HG02623 (cell line): ENCODE measurements at regions not wholly inside any gene's neighbourhood (a gene's known extent, or its start where the extent isn't known, plus 50 kb on each side); places are given as distances from the start of the nearest gene placed in this dataset.

Source experiments
- ATAC-seq: cut with Tn5 transposase; IDR thresholded peaks from one replicate; pipeline ENCODE4 v1.9.1; 2021; ENCODE audit warnings: moderate library complexity; ENCODE audit not compliant: unreplicated experiment

DNA sequence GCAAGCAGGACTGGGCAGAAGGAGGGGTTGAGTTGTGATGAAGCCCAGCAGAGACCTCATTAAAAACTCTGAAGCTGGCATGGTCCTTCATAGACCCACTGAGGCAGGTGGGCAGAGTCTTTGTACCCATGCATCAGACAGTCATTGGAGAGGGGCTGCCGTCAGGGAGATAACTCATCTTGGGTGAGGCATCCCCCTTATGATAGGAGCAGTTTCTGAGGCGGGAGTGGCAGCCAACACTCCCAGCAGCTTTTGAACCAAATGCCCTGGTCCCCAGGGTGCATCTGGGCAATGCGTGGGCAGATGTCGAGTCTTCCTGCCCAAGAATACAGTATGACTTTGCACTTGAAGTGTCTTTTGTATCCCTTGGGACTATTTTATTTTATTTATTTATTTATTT lies 68.1 kb downstream of the HTR5A start:
- ATAC-seq: no peak

DNA sequence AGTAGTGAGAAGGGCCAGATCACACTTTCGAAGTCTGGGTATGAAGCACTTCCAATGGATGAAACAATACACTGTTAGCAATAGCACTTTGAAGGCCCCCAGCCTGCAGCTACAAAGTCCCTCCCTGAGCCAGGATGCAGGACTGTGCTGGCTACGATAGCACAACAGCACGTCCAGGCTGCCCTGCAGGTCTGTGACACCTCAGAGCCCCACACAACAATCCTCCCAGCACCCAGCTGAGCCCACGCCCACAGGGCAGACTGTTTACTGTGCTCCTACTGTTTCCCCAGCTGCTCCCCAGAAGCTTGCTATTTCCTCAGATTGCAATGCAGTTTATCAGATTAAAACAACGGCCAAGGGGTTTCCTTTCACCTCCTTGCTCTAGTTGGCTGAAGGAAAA lies 71.4 kb downstream of the HTR5A start:
- no peak for ATAC-seq

DNA sequence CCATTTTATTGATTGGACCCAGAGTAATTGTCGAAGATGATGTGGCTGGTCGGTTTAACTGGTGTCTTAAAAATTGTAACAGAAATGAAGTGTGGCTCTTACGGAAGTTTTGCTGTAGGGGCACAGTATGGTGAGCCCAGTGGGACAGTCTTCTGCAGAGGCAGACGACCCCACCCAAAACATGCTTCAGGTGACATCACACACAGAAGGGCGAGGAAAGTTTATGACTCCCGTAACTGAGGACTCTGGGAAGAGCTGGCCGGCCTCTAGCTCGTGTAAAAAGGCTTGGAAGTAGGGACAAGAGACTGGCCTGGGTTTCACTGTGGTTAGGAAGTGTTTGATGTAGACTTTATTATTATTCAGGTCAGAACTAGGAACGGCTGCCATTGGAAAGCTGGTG lies 73.3 kb downstream of the HTR5A start:
- no peak for ATAC-seq

DNA sequence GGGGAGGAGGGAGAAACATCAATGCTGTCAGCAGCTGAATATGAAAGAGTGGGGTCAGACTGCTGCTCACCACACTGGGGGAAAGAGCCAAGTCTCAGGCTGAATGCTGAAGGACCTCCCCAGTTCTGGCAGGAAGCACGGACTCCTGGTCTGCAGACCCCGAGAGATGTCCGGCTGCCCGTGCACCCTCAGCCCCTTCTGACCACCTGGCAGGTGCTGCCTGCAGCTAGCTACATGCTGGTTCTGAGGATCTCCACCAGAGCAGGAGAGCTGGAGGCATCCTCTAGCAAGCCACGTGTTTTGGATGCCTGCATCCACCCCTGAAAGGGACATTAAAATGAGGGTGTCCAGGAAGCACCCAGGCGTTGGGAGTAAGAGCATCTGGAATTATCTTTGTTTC lies 74.2 kb downstream of the HTR5A start:
- ATAC-seq: no peak

DNA sequence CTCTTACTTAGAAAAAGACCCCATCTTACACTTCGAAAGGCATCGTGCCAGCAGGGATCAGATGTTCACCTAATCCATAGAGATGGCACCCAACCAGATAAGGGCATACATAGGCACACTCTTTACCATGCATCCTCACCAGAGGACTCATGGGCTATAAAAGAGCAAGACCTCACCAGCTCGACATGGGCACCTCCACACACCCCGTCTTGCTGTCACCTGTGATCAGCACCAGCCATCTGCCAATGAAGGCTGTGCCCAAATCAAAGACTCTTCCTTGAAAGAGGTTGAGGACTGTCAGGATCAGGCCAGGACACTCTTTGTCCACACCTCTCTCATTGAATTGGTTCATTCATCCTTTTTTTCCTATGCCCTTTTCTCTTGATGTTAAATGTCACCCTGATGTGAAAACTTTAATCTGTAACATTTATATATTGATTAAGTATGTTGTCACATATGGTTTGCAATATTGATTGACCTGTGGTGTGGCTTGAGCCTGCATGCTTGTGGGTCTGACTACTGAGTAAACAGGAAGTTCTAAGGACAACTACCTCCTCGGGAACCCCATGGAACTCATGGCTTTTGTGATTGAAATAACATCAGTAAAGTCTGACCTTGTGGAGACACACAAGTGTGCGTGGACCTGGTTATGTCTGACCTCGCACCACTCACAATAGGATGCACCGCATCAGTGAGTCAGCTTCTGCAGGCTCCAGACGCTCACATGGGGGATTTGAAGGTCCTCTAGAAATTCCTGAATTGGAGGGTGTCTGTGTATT lies 75.5 kb downstream of the HTR5A start:
- no peak for ATAC-seq

DNA sequence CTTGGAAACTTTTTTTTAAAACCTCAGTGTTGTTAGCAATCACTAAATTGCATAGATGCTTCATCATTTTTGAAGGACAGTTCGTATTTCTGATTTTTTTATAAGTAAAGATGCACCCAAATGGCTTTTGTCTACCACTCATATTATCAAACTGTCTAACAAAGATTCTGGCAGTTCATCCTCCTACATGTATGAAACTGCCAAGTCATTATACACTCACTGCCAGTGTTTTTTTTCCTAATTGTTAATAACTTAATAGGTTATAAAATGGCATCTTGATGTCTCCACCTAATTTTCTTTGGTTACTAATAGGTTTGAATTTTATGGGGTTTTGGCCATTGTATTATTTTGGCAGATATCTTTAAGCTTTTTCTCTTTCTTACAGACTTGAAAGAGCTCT lies 77.0 kb downstream of the HTR5A start:
- no peak for ATAC-seq

DNA sequence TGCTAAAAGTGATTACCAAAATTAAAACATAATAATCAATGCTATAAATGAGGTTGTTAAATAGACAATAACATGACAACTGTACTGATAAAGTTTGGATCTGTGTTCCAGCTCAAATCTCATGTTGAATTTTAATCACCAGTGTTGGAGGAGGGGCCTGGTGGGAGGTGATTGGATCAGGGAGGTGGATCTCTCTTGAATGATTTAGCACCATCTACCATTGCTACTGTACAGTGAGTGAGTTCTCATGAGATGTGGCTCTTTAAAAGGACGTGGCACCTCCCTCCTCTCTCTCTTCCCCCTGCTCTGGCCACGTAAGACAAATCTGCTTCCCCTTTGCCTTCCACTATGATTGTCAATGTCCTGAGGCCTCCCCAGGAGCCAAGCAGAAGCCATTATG lies 77.5 kb downstream of the HTR5A start:
- ATAC-seq: no peak

DNA sequence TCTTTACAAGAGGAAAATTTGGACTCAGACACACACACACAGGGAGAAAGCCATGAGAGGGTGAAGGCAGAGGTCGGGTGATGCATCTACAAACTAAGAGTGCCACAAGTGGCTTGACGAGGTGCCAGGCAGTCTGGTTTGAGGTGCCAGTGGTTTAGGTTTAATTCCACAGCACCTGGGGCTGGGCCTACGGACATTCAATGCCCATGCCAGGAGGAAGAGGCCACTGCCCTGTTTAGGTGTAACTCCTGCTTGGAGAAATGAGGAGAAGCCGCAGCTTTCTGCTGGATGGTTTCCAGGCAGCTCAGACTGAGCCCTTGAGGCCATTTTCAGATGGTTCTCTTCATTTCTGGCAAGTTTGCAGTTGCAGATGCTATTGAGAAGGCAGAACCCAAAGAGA lies 83.6 kb downstream of the HTR5A start:
- ATAC-seq: no peak

DNA sequence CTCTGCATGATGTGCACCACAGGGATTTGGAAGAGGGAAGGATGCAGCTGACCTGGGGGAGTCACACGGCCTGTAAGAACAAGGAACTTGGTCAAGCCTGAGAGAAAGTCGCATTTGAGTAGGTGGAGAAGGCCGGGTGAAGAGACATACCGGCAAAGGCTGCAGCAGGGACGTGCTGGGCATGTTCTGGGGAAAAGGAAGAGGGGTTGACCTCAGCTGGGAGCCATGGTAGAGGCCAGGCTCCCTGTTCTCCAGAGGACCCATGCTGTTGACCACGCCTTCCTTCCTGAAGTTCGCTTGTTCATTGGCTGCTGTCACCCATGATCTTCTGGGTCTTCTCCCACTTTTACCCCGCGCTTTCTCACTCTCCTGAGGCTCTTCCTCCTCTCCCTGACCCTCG lies 84.5 kb downstream of the HTR5A start:
- ATAC-seq: no peak

DNA sequence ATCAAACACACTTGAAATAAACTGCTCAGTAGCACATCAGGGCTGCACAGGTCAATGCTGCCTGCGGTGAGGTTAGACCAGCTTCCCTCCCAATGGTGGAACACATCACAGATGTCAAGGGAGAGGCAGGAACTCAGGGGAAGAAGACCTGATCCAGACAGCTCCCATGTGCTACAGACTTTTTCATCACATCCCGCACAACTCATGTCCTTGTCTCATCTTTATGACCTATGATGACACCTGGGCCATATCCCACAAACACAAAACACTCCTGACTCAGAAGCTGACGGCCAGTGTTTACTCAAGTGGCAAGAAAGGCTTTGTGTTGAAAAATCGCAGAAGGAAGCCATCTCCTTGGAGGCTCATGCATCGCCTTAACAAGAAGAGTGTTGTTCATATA lies 91.6 kb downstream of the HTR5A start:
- ATAC-seq: no peak

DNA sequence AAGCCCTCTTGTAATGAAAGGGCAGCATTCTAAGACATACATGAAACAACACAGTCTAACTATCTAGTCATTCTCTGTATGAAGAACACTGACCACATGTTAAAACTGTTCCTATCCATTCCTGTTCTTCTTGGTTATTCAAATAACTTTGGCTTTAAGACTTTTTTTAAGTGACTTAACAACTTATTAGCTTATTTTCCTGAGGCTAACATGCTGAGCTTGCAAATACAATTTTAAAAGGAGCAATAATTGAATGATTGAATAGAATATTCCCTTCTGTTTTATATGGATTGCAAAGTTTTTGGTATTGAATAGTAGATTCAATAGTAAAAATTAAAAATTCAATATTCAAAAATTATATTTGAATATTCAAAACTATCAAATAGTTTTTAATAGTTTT lies 92.3 kb downstream of the HTR5A start:
- ATAC-seq: no peak

DNA sequence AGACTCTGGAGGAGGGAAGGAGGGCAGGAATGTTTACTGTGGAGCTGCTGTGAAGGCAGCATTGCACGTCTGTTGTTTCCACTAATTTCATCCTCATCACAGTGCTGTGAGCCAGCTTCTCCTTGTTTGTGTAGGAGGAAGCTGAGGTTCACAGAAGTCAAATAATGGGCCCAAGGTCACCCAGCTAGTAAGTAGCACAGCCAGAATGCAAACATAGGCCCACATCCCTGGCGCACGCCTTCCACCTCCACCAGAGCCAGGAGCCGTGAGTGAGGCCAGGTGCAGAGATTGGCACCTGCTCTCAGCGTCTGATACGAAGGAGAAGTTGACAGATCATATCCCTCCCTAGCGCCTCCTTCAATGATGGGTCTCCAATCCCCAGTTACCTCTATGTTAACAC lies 93.6 kb downstream of the HTR5A start:
- no peak for ATAC-seq

DNA sequence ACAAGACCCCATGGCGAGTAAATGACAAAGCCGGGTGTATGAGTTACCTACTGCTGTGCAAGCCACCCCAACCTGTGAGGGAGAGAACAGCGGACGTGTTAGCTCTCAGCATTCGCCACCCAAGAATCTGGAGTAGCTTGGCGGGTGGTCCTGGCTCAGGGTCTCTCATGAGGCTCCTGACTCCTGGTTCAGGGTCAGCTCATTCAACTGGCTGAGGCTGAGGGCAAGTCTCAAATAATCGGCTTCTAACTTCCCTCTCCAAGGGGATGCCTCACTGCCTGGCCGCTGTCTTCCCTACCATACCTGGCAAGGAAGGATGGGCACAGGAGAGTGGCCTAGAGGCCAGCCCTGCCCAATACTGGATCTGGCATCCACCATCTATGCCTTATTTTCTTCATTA lies 94.2 kb downstream of the HTR5A start:
- ATAC-seq: no peak

DNA sequence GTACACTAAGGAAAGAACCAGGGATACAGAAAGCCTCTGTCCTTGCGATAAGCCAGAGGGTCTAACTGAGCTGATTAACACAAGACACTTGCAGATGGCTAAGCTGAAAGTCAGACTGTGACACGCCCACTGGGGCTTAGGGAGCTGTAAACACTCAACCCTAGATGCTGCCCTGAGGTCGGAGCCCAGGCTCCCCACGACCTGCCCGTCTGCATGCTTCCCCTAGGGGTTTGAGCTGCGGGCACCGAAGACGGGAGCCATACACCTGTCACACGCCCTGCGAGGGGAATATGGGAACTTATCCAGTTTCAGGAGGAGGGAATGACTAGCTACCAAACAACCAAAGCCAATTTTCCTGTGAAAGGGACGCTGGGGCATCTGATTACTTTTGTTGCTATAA lies 96.0 kb downstream of the HTR5A start:
- ATAC-seq: no peak

DNA sequence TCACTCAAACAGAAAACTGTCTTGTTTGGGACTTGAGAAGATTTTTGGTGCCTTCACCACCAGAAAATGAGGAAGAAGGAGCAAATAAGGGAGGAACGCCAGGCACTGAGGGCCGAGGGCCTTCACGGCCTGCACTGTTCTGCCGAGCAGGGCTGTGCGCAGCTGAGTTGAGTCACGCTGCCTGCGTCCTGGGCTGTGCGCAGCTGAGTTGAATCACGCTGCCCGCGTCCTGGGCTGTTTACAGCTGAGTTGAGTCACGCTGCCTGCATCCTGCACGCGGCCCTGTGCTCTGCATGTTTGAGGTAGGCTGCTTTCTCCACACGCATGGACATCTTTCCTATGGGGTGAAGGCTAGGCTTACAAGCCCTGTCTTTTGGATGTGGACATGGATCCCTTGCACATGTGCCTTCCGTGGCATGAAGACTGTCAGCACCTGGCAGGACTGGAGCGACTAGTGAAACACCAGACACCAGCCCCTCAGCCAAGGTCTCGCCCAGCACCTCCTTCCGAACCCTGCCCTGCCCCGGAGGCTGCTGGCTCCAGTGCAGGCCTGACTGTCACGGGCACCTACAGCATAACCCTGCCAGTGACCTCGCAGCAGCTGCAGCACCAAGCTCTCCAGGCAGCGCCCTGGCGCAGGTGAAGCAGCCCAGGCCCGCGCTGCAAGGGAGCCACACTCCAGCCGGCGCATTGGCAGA lies 96.7 kb downstream of the HTR5A start:
- ATAC-seq: no peak

DNA sequence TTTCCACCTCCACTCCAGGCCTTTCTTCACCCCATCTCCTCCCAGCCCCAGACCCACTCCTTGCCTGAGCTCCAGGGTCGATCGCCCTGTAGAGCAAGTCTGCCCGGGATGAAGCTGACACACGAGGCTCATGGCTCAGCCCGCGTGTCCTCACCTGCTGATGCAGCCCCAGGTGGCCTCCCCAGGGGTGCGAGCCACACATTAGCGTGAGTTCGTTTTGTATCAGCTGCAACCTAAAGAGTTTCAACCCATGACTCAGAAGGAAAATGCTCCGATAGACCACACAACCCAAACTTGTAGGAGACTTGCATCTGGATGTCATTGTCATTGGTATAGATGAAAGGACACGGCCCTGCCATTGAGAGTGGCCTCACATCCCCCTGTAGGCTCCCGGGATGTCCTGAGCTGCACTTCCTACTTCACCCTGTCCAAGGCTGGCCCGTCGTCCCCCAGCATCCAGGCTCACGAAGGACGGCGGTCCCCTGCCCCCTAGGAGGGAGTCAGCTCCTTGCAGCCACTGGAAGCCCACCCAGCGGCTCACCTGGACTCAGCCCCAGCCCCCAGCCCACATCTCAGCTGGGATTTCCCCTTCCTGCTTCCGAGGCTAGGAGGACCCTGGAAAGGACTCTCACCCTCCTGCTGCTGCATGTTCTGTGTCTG lies 97.7 kb downstream of the HTR5A start:
- ATAC-seq: no peak

DNA sequence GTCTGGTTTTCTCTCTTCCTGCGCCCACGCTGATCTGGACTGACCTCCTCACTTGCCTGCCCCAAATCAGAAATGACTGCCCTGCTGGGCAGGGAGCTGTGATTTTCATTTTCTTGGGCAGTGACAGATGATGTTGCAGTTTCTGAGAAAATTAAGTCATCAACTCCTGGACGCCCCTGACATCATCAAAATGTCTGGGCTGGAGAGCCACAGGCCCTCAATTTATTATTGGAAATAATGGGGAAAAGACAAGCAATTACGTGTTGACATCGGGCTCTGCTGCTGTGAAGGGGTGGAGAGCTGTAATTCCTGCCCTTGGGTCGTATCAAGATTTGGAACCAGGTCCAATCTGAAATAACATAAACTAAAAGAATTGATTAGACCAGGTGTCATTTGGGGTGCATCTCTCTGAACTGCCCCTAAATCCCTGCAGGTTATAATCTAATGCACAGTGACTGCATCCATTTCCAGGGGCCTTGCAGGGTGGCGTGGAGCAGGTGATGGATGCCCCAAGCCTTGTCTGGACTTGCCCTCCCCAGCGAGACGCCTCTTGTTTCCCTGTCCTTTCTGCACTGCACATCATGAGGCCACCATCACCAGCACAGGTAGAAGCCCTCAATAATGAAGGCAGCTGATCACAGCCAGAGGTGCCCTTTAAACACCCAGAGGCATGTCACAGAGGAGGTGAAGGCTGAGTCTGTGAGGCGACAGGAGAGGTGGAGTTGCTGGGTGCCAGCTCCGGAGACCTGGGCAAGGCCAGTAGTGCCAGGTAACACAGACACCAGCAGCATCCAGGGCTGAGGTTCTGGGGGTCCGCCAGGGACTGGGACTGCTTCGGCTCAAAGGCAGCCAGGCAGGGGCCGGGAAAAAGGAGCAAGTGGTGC lies 98.7 kb downstream of the HTR5A start:
- no peak for ATAC-seq

DNA sequence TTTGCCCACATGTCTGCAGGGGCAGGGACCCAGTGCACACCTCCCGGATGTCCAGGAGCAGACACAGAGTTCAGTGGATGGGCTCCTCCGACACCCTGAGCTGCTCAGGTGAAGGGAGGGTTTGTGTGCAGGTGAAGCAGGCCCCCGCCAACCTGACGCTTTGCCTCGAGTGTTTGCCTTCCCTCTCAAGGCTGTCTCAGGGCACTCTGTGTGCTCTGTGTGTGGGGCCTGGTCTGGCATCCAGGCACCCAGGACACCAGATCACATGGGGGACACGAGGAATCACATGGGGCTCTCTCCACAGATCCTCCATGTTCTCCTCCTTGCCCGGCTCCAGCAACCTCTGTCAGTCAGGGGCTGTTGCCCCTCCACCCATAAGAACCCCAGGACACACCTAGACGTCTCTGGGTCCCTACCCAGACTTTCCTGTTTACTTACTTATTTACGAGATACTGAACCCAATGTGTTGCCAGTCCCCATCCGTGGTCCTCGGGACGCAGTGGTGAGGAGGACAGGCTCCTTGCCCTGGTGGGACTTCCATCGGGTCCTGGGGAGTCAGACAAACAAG lies 99.5 kb downstream of the HTR5A start:
- ATAC-seq: no peak

DNA sequence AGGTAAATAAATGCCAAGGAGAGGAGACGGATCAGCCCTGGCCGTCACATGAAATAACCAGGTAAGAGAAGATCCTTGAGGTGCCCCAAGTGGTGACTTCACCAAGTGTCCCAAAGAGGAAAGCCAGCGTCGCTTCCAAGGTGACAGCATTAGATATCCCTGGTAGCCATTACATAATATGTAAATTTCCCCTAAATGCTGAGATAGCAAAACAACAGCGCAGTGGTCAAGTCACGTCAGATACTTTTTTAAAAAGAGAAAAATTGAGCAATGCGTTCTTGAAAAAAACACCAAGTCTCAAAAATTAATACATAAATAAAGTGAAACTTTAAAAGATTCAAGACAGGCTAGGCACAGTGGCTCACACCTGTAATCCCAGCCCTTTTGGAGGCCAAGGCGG lies 100.2 kb downstream of the HTR5A start:
- ATAC-seq: no peak

DNA sequence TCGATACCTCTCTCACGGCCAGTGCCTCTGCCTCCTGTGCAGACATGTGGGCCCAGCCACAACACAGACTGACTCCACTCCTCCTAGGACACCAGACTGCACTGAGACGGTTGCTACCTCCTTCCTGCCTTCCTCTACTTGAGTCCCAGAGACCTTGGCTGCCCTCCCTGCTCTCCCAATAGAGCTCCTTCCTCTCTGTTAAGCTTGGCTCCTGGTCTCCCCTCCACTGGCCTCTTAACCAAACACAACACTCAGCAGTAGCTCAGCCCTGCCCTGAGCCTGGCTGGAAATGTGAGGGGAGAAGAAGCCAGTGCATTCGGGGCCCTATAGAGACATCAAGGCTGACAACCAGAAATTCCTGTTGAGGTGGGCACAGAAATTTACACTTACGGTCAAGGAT lies 102.0 kb downstream of the HTR5A start:
- ATAC-seq: no peak

DNA sequence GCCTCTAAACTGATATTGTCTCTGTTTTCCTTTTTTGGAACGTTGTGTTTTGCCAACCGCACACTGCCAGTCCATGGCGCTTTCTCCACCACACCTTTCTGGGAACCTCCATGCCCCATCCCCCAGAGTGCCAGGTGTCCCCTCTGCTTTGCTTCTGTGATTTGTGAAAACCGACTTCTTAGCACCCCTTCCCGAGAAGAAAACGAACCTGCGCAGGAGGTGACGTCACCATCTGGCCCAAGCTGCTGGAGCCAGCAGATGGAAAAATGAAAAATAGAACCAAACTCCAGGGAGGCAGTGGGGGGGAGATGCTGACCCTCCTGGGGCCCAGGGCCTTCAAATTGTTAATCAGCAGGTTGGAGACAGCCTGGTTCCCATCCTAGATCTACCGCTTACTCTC lies 103.8 kb downstream of the HTR5A start:
- ATAC-seq: no peak
